Gastroesophageal sphincter (tissue), 3 donors: ENCODE measurements at regions not wholly inside any gene's neighbourhood (a gene's known extent, or its start where the extent isn't known, plus 50 kb on each side); places are given as distances from the start of the nearest gene placed in this dataset.

Experiments
- CTCF ChIP-seq, 4 experiments: fragments of 200-600 bp in 2 of 4; fragments of 450-650 bp in 2 of 4; sonication (generic) in 1 of 4; IDR thresholded peaks; one replicate each; pipeline ENCODE4 v1.5.1; 2017 to 2019; ENCODE audit warnings: antibody characterized with exemption in 4 of 4, mild to moderate bottlenecking in 2 of 4, moderate library complexity in 2 of 4
- POLR2A ChIP-seq, 2 donors: fragments of 450-650 bp; IDR thresholded peaks; one replicate each; pipeline ENCODE4 v1.6.1; 2017; ENCODE audit warnings: antibody characterized with exemption in 2 of 2, mild to moderate bottlenecking in 2 of 2, moderate library complexity in 1 of 2

GRCh38 chr1:19023787-19024186 lies 67.3 kb upstream of the IFFO2 start:
- TF ChIP-seq CTCF (IDR thresholded peaks at IDR 0.05) (no peak), POLR2A (IDR thresholded peaks at IDR 0.05) (no peak)
